ENCODE measurements at regions not wholly inside any gene's neighbourhood (a gene's known extent, or its start where the extent isn't known, plus 50 kb on each side); places are given as distances from the start of the nearest gene placed in this dataset.
"Not testable (repeated sequence)": the region's sequence is repeated elsewhere in the genome, so short reads cannot be mapped to it uniquely, and the experiment has no call there.

DNA sequence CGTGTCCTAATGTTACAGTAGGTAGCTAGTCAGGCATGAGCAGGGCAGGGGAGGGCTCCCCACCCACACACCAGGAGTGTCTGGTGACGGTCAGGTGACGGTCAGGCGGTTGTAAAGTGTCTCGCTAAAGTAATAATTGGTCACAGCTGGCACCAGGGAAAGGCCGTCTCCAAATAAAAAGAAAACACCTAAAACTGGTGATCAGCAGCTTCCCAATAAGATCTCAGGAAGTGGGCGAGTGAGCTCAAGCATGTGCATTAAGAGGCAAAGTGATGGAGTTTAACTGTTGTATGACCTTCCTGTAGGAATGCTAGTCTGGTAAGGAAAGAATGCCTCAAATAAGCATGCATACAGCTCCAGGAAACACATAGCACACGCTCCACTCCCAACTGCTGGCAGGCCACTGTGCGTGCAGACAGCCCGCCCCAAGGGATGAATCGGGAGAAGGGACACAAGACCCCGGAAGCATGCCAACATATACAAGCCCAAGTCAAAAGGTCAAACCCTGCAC is 177.1 kb downstream of the RNF144A start:
- TF ChIP-seq CTCF (IDR thresholded peaks at IDR 0.05; ENCODE audit: low read length, missing control alignments) = no peak
- no peak overlapping the region for H3K4me3 ChIP-seq (replicated peaks; ENCODE audit: low read depth, low read length)
- no peak for DNase-seq (ENCODE audit: low read depth)

DNA sequence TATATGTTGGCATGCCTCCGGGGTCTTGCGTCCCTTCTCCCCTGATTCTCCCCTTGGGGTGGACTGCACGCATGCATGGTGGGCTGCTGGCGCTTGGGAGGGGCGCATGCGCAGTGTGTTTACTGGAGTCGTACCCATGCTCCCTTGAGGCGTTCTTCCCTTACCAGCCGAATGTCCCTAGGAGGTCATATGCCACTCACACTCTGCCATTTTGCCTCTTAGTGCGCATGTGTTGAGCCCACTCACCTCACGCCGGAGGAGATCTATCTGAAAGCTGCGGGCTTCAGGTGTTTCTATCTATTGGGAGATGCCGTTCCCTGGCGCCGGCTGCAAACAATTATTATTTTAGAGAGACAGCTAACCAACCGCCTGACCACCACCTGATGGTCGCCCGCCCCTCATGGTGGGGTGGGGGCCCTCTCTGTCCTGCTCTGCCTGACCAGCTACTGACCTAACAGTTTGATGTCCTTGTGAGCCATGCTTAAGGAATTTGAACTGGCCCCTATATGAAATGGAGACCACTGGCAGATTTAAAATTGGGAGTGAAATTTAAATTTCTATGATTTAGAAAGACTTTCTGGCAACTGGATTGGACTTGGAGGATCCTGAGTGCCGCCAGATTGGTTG is 179.6 kb downstream of the RNF144A start:
- no peak overlapping the region for H3K4me3 ChIP-seq (replicated peaks; ENCODE audit: low read depth, low read length)
- TF ChIP-seq CTCF (IDR thresholded peaks at IDR 0.05; ENCODE audit: low read length, missing control alignments) = no peak
- no peak for DNase-seq (ENCODE audit: low read depth)

DNA sequence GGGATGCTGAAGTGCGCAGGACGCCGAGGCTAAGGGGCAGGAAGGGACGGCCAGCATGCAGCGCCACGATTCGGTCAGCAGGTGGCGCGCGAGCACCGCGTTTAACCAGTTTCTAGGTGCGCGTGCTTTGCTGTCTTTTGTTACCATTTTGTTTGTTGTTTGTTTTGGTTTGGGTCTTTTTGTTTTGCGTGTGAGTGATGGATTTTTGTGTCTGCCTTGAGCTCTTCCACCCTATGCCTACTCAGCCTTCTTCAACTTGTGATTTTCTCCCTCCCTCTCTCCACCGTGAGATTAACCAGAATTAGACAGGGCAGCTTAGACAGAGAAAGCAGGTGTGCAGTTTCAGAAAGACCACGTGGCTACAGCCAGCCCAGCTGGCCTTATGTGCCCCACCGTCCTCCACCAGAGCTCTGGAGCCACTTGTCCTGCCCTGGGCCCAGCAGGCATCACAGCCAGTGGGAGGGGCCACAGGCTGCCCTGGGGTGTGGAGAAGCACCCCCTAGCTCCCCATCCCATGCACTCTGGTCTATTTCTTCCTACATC is 180.2 kb downstream of the RNF144A start:
- DNase-seq (ENCODE audit: low read depth) = peak; percentile 69
- no peak overlapping the region for H3K4me3 ChIP-seq (replicated peaks; ENCODE audit: low read depth, low read length)
- TF ChIP-seq CTCF (IDR thresholded peaks at IDR 0.05; ENCODE audit: low read length, missing control alignments) = peak; percentile 95

GRCh38 chr2:7098816-7099215 is 181.6 kb downstream of the RNF144A start:
- TF ChIP-seq CTCF (IDR thresholded peaks at IDR 0.05; ENCODE audit: low read length, missing control alignments) = no peak
- no peak for DNase-seq (ENCODE audit: low read depth)
- no peak overlapping the region for H3K4me3 ChIP-seq (replicated peaks; ENCODE audit: low read depth, low read length)

GRCh38 chr2:7099687-7100086 is 182.5 kb downstream of the RNF144A start:
- H3K4me3 ChIP-seq (replicated peaks; ENCODE audit: low read depth, low read length); DNase-seq (ENCODE audit: low read depth): not testable (repeated sequence)

GRCh38 chr2:7102826-7103225 is 185.6 kb downstream of the RNF144A start:
- no peak overlapping the region for H3K4me3 ChIP-seq (replicated peaks; ENCODE audit: low read depth, low read length)
- DNase-seq (ENCODE audit: low read depth) = no peak
- TF ChIP-seq CTCF (IDR thresholded peaks at IDR 0.05; ENCODE audit: low read length, missing control alignments) = no peak

GRCh38 chr2:7108792-7109532 is 191.8 kb downstream of the RNF144A start:
- H3K4me3 ChIP-seq (replicated peaks; ENCODE audit: low read depth, low read length) = no peak overlapping the region
- DNase-seq (ENCODE audit: low read depth) = no peak
- TF ChIP-seq CTCF (IDR thresholded peaks at IDR 0.05; ENCODE audit: low read length, missing control alignments) = no peak

Measured in fibroblast of pulmonary artery (primary cell).